ENCODE measurements at regions not wholly inside any gene's neighbourhood (a gene's known extent, or its start where the extent isn't known, plus 50 kb on each side); places are given as distances from the start of the nearest gene placed in this dataset.
A peak's percentile ranks its signal among the peaks of the same experiment; 100 is the strongest.

DNA sequence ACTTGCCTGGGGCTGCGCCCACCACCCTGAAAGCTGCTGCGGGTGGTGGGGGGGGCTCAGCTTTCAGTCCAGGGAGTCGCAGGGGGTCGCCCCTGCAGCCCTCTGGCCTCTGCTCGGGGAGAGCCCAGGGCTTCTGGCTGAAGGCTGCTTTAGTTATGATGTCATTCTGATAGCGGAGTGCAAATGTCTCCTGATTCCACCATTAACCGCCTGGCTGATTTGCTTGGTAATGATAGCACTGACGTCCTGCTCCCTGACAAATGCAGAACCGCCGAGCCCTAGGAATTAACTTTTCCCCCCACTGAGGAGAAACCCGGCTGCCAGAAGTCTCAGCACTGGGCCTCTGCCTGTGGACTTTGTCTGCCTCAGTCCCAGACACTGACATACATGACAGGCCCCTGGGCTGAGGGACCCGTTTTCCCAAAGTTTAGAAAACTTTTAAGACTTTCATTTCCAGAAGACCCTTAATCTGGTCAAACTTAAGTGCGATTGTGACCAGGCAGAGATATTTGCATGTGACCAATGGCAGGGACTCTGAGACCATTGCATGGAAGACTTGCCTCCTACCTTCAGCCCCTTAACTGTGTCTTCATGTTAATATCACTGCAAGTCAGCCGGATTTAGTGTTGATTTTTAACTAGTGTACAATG lies 142.5 kb upstream of the ZNF536 start:
- H3K27me3 ChIP-seq (ENCODE audit: insufficient read depth, low read depth, severe bottlenecking), result peaks cover 6% of the 10 kb centered on the region

DNA sequence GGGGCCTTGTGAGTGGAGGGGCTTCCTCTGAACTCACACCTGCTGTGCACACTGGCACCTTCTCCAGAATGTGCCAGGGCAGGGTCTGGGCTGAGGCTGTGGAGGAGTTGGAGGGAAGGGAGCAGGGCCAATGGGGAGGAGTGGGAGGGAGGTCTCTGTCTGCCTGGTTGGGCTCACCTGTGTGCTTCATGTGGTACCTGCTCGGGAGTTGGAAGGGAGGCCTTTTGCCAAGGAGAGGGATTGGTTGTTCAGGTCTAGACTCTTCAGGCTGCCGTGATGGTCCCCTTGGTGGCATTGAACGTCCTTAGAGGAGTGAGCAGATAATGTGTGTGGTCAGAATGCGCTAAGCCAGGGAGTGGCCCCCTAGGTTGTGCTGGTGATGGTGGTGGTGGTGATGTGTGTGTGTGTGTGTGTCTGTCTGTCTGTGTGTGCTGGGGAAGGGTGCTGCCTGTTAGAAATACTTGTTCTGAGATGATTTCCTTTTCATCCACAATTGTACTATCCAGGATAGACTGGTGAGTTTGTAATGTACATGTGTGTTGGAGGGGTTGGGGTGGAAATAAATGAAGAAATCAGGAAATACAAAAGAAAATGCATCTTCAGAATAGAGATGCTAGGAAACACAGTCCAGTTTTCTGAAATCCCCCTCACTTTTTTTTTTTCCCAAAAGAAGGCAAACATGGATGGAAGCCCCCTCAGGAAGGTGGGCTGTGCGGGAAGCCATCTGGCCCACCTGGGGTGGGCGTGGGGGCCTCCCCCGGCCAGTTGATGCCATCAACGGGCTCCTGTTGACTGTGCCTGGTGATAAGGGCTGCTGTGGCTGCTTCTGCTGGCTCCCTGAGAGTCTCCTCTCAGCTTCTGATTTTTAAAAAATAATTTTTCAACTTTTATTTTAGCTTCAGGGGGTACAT lies 140.5 kb upstream of the ZNF536 start:
- Histone ChIP-seq H3K36me3 (no peaks in the 10 kb centered on the region), H3K9me3 (ENCODE audit: severe bottlenecking) (no peaks in the 10 kb centered on the region), H3K4me3 (ENCODE audit: low read depth, low read length) (no peak overlapping the region), H3K27ac (no peak overlapping the region), H3K27me3 (ENCODE audit: insufficient read depth, low read depth, severe bottlenecking) (peaks cover 6% of the 10 kb centered on the region)
- TF ChIP-seq, protein P1, sequence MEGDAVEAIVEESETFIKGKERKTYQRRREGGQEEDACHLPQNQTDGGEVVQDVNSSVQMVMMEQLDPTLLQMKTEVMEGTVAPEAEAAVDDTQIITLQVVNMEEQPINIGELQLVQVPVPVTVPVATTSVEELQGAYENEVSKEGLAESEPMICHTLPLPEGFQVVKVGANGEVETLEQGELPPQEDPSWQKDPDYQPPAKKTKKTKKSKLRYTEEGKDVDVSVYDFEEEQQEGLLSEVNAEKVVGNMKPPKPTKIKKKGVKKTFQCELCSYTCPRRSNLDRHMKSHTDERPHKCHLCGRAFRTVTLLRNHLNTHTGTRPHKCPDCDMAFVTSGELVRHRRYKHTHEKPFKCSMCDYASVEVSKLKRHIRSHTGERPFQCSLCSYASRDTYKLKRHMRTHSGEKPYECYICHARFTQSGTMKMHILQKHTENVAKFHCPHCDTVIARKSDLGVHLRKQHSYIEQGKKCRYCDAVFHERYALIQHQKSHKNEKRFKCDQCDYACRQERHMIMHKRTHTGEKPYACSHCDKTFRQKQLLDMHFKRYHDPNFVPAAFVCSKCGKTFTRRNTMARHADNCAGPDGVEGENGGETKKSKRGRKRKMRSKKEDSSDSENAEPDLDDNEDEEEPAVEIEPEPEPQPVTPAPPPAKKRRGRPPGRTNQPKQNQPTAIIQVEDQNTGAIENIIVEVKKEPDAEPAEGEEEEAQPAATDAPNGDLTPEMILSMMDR (IDR thresholded peaks at IDR 0.05; ENCODE audit: low read depth, low read length), result no peak
- no peak for DNase-seq

More for the DNA sequence above, 142.5 kb upstream of the ZNF536 start:
- no peaks in the 10 kb centered on the region for H3K9me3 ChIP-seq (ENCODE audit: severe bottlenecking)
- DNase-seq, result peak; percentile 30
- no peaks in the 10 kb centered on the region for H3K36me3 ChIP-seq
- H3K4me3 ChIP-seq (ENCODE audit: low read depth, low read length), result no peak overlapping the region
- TF ChIP-seq, protein P1 (IDR thresholded peaks at IDR 0.05; ENCODE audit: low read depth, low read length), result no peak
- H3K27ac ChIP-seq, result no peak overlapping the region

DNA sequence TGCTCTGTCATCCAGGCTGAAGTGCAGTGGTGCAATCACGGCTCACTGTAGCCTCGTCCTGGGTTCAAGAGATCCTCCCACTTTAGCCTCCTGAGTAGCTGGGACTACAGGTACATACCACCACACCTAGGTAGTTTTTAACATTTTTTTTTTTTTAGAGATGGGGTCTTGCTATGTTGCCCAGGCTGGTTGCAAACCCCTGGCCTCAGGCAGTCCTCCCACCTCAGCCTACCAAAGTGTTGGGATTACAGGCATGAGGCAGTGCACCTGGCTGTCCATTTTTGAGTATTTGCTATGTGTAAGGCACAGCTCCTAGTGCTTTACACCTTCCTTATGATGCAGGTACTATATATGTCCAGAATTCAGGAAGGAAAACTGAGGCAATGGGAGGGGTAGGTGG lies 138.8 kb upstream of the ZNF536 start:
- TF ChIP-seq, protein P1 (IDR thresholded peaks at IDR 0.05; ENCODE audit: low read depth, low read length), result no peak
- Histone ChIP-seq H3K27ac (no peak overlapping the region), H3K36me3 (no peaks in the 10 kb centered on the region), H3K27me3 (ENCODE audit: insufficient read depth, low read depth, severe bottlenecking) (peaks cover 2% of the 10 kb centered on the region), H3K4me3 (ENCODE audit: low read depth, low read length) (no peak overlapping the region), H3K9me3 (ENCODE audit: severe bottlenecking) (no peaks in the 10 kb centered on the region)
- DNase-seq, result no peak

DNA sequence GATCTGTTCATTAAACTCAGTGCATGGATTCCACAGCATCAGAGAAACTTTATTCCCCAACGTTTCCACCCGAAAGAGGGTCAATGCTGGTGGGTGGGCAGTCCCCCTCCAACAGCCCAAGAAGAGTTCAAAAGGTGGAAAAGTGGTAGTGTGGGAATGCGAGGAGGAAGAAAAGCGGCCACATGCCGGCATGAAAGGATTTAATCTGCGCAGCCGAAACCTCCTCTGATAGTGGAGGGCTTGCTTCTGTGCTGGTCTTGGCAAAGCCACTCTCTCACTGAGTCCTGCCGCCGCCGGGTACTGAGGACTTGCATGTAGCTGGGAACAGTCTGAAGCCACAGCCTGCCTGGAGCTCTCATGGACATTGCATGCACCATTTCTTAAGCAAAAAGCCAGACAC lies 136.2 kb upstream of the ZNF536 start:
- TF ChIP-seq, protein P1 (IDR thresholded peaks at IDR 0.05; ENCODE audit: low read depth, low read length), result no peak
- Histone ChIP-seq H3K27me3 (ENCODE audit: insufficient read depth, low read depth, severe bottlenecking) (no peaks in the 10 kb centered on the region), H3K36me3 (no peaks in the 10 kb centered on the region), H3K4me3 (ENCODE audit: low read depth, low read length) (no peak overlapping the region), H3K9me3 (ENCODE audit: severe bottlenecking) (no peaks in the 10 kb centered on the region), H3K27ac (no peak overlapping the region)
- DNase-seq, result no peak

DNA sequence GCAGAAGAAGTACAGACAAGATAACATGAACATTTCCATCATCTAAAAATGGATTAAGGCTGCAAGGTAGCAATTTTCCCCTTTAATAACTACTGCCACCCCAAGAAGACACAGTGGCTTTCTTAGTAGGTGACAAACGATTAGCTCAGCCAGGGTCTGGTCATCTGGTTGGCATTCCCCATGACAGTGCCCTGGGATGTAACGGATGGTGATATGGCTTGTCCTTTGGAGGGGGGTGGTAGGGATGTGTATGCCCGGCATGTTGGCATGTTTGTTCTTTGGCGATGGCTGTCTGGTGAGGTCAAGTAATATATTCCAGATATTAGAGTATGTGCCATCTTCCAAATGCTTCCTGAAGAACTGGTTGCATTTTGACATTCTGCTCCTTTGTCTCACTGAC lies 135.6 kb upstream of the ZNF536 start:
- DNase-seq, result no peak
- no peak overlapping the region for H3K4me3 ChIP-seq (ENCODE audit: low read depth, low read length)
- TF ChIP-seq, protein P1 (IDR thresholded peaks at IDR 0.05; ENCODE audit: low read depth, low read length), result no peak
- H3K36me3 ChIP-seq, result no peaks in the 10 kb centered on the region
- H3K27ac ChIP-seq, result no peak overlapping the region
- no peaks in the 10 kb centered on the region for H3K9me3 ChIP-seq (ENCODE audit: severe bottlenecking)
- no peaks in the 10 kb centered on the region for H3K27me3 ChIP-seq (ENCODE audit: insufficient read depth, low read depth, severe bottlenecking)

All from WERI-Rb-1 (cell line).